ENCODE measurements at regions not wholly inside any gene's neighbourhood (a gene's known extent, or its start where the extent isn't known, plus 50 kb on each side); places are given as distances from the start of the nearest gene placed in this dataset.
"Not testable (repeated sequence)": the region's sequence is repeated elsewhere in the genome, so short reads cannot be mapped to it uniquely, and the experiment has no call there.

DNA sequence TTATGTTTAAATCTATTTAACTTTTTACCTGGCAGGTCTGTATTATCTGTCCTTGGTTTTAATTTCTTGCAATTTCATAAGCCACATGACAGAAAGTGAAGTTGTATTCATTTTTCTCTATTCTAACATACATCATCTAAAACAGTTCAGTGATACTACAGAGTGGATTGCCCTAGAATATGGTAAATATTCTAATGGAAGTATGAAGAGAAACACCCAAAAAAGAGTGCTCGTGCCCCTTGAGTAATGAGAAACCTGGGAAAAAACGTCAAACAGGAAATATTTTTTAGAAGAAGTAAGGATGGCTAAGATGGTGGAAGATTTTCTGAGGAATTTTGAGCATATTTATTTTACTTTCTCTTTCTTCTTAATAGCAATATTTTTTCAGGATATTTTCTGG, 261.1 kb upstream of the CBLB start:
- no peaks in the 10 kb centered on the region for H3K4me1 ChIP-seq (ENCODE audit: control insufficient read depth, insufficient read depth, low read length)
- no peaks in the 10 kb centered on the region for H3K36me3 ChIP-seq (ENCODE audit: control insufficient read depth, insufficient read depth, low read length)
- H3K9me3 ChIP-seq (ENCODE audit: control insufficient read depth, low read length), result no peaks in the 10 kb centered on the region
- H3K4me3 ChIP-seq (ENCODE audit: low read length), result no peak overlapping the region
- H3K9ac ChIP-seq (ENCODE audit: low read length), result no peak overlapping the region
- no peaks in the 10 kb centered on the region for H3K27me3 ChIP-seq (ENCODE audit: control insufficient read depth, insufficient read depth, low read length)

DNA sequence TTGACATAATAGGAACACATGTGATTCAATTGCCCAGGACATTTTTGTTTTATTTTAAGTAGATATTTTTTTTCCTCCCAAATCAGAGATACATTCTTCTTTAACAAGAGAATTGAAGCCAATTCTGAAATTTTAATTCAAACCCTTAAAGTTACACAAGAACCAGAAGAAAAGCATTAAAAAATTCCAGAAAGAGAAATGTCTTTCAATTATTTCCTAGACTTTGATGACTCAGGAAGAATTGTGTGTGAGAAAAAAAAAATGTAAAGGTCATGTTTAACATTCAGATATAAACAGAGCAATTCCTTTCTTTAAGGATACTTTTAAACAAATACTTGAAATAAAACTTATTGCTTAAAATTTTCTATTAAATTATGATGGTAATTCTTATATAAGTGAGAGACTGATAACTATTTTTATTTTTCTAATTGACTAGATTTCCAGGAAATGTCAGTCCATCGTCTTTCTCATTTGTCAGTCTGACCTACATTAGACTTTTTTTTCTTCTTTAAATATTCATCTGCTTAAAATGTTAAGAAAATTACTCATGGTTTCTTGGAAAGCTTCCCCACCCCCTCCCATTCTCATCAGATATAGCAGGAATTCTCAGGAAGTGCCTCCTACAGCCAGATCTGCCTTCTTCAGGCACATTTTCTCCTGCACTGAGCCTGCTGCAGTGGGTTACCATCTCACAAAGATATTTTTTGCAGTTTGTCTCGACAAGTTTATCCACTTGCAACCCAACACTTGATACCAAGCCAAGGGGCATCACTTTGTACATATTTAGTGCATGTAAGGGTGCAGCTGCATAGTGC, 261.8 kb upstream of the CBLB start:
- H3K4me1 ChIP-seq (ENCODE audit: control insufficient read depth, insufficient read depth, low read length), result no peaks in the 10 kb centered on the region
- no peaks in the 10 kb centered on the region for H3K36me3 ChIP-seq (ENCODE audit: control insufficient read depth, insufficient read depth, low read length)
- no peaks in the 10 kb centered on the region for H3K9me3 ChIP-seq (ENCODE audit: control insufficient read depth, low read length)
- no peak overlapping the region for H3K4me3 ChIP-seq (ENCODE audit: low read length)
- no peak overlapping the region for H3K9ac ChIP-seq (ENCODE audit: low read length)
- no peaks in the 10 kb centered on the region for H3K27me3 ChIP-seq (ENCODE audit: control insufficient read depth, insufficient read depth, low read length)

DNA sequence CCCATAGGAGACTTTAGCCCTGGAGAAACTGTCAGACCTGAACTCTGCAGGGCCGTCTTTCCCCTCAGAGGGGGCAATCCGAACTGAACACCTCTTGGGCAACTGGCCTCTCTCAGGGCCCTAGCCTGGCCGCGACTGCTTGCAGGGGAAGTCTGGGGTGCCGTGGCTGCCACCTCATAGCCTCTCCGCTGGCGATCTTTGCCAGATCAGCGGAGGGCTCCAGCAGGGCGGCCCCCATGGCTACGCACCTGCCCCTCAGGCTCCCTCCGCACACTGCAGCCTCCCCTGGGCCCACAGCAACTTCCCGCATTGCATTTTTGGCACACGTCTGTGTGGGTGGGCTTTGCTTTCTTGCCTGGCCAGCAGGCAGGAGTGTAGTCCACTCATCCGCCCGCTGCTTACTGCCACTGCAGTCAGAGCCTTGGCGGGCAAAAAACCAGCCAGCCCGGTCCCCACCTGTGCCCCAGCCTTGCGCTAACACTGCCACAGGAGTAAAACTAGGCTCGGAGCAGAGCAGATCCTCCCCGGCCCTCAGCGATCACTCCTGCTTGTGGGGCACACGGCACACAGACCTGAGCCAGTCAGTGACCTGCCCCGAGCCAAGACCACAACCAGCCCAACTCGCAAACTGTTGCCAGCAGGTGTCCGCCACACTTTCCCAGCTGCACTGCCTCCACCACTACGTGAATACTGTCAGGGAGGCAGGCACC, 266.8 kb upstream of the CBLB start:
- Histone ChIP-seq H3K4me3 (ENCODE audit: low read length) (no peak overlapping the region), H3K4me1 (ENCODE audit: control insufficient read depth, insufficient read depth, low read length) (no peaks in the 10 kb centered on the region), H3K36me3 (ENCODE audit: control insufficient read depth, insufficient read depth, low read length) (no peaks in the 10 kb centered on the region), H3K9ac (ENCODE audit: low read length) (no peak overlapping the region), H3K9me3 (ENCODE audit: control insufficient read depth, low read length) (no peaks in the 10 kb centered on the region), H3K27me3 (ENCODE audit: control insufficient read depth, insufficient read depth, low read length) (no peaks in the 10 kb centered on the region)

DNA sequence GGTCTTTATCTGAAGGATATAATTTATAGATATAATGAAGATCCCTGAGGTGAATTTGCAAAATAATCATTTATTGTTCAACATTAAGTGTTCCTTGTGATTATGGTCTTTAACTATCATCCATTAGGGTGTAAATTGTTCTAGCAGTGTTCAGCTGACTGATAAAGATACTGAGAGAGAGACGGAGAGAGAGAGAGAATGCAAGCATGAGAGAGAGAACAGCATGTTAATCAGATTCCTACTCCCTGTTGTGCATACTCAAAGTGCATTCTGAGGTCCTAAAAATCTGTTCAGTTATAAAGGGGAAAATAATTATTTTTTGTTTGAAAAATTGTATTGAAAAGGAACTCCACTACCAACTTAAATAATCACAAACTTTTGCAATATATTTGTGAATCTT, 271.0 kb upstream of the CBLB start:
- Histone ChIP-seq H3K9ac (ENCODE audit: low read length) (no peak overlapping the region), H3K36me3 (ENCODE audit: control insufficient read depth, insufficient read depth, low read length) (no peaks in the 10 kb centered on the region), H3K9me3 (ENCODE audit: control insufficient read depth, low read length) (no peaks in the 10 kb centered on the region), H3K4me1 (ENCODE audit: control insufficient read depth, insufficient read depth, low read length) (no peaks in the 10 kb centered on the region), H3K27me3 (ENCODE audit: control insufficient read depth, insufficient read depth, low read length) (no peaks in the 10 kb centered on the region), H3K4me3 (ENCODE audit: low read length) (no peak overlapping the region)

DNA sequence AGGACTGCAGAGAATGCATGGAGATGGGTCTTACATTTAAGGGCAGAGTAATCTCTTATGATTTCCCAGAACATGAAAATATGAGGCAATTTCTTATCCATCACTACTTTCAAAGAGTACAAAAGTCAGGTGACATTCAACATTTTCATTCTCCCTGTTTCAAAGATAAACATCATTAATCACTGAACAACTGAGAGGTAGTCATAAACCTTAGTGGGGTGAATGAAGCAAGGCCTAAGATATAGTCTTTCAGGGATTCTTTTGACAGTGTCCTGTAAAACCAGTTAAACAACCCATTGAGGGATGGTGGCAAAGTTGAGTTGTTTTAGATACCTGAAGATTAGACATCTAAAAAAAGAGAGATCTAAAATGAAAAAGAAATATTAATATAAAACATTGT, 271.6 kb upstream of the CBLB start:
- H3K4me3 ChIP-seq (ENCODE audit: low read length), result no peak overlapping the region
- no peaks in the 10 kb centered on the region for H3K27me3 ChIP-seq (ENCODE audit: control insufficient read depth, insufficient read depth, low read length)
- H3K9me3 ChIP-seq (ENCODE audit: control insufficient read depth, low read length), result no peaks in the 10 kb centered on the region
- H3K36me3 ChIP-seq (ENCODE audit: control insufficient read depth, insufficient read depth, low read length), result no peaks in the 10 kb centered on the region
- H3K9ac ChIP-seq (ENCODE audit: low read length), result no peak overlapping the region
- no peaks in the 10 kb centered on the region for H3K4me1 ChIP-seq (ENCODE audit: control insufficient read depth, insufficient read depth, low read length)

DNA sequence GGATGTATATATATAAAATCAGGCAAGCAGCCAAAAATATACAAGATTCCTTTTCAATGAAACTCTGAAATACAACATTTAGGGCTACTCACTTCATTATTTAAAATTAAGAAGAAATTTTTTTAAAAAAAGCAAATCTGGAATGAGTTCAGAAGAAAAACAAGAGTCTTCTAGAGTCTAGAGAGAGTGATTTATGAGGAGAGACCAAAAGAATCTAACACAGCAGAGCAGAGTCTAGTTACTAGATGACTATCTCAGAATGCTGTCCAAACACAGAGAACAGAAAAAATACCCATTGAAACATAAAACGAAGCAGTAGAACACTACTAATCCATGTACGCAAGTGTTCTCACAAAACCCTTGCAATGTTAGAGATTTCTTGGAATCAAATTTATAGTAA, 275.2 kb upstream of the CBLB start:
- Histone ChIP-seq H3K9ac (ENCODE audit: low read length) (no peak overlapping the region), H3K9me3 (ENCODE audit: control insufficient read depth, low read length) (no peaks in the 10 kb centered on the region), H3K4me1 (ENCODE audit: control insufficient read depth, insufficient read depth, low read length) (no peaks in the 10 kb centered on the region), H3K27me3 (ENCODE audit: control insufficient read depth, insufficient read depth, low read length) (no peaks in the 10 kb centered on the region), H3K4me3 (ENCODE audit: low read length) (no peak overlapping the region), H3K36me3 (ENCODE audit: control insufficient read depth, insufficient read depth, low read length) (no peaks in the 10 kb centered on the region)

DNA sequence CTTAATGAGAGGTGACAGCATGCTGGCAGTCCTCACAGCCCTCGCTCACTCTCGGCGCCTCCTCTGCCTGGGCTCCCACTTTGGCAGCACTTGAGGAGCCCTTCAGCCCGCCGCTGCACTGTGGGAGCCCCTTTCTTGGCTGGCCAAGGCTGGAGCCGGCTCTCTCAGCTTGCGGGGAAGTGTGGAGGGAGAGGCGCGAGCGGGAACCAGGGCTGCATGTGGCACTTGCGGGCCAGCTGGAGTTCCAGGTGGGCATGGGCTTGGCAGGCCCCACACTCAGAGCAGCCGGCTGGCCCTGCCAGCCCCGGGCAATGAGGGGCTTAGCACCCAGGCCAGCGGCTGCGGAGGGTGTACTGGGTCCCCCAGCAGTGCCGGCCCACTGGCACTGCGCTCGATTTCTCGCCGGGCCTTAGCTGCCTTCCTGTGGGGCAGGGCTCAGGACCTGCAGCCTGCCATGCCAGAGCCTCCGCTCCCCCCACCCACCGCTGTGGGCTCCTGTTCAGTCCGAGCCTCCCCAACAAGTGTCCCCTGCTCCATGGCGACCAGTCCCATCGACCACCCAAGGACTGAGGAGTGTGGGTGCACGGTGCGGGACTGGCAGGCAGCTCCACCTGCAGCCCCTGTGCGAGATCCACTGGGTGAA, 279.7 kb upstream of the CBLB start:
- not testable (repeated sequence) for H3K9me3 ChIP-seq (ENCODE audit: control insufficient read depth, low read length); H3K36me3 ChIP-seq (ENCODE audit: control insufficient read depth, insufficient read depth, low read length); H3K4me1 ChIP-seq (ENCODE audit: control insufficient read depth, insufficient read depth, low read length); H3K4me3 ChIP-seq (ENCODE audit: low read length); H3K27me3 ChIP-seq (ENCODE audit: control insufficient read depth, insufficient read depth, low read length); H3K9ac ChIP-seq (ENCODE audit: low read length)

DNA sequence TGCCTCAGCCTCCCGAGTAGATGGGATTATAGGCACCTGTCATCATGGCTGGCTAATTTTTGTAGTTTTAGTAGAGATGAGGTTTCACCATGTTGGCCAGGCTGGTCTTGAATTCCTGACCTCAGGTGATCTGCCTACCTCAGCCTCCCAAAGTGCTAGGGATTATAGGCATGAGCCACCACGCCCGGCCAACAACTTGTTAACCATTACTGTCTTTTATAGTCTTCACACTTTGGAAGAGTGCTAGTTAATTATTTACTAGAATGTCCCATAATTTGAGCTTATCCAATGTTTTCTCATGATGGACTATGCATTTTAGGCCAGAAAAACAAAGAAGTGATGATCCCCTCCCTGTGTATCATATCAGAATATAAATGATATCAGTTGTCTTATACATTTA, 288.6 kb upstream of the CBLB start:
- Histone ChIP-seq H3K36me3 (ENCODE audit: control insufficient read depth, insufficient read depth, low read length) (no peaks in the 10 kb centered on the region), H3K9me3 (ENCODE audit: control insufficient read depth, low read length) (no peaks in the 10 kb centered on the region), H3K4me1 (ENCODE audit: control insufficient read depth, insufficient read depth, low read length) (no peaks in the 10 kb centered on the region), H3K4me3 (ENCODE audit: low read length) (no peak overlapping the region), H3K27me3 (ENCODE audit: control insufficient read depth, insufficient read depth, low read length) (no peaks in the 10 kb centered on the region), H3K9ac (ENCODE audit: low read length) (no peak overlapping the region)

DNA sequence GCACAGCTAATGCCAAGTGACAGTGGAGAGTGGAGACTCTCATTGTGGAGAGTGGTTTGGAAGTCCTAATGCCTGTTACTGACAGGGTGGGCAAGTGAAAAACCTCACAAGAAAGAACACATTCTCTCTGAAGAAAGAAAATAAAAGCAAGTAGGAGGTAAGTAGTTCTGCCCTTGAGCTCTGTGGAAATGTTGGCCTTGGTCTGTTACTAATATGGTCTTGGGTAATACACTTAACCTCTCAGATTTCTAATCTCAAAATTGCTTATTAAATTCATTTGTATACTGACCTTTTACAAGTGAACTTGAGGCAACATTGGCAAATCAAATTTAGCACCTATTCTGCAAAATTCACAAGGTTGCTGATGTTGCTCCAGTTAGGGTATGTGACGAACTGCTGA, 291.6 kb upstream of the CBLB start:
- no peaks in the 10 kb centered on the region for H3K4me1 ChIP-seq (ENCODE audit: control insufficient read depth, insufficient read depth, low read length)
- no peaks in the 10 kb centered on the region for H3K36me3 ChIP-seq (ENCODE audit: control insufficient read depth, insufficient read depth, low read length)
- H3K27me3 ChIP-seq (ENCODE audit: control insufficient read depth, insufficient read depth, low read length), result no peaks in the 10 kb centered on the region
- H3K4me3 ChIP-seq (ENCODE audit: low read length), result no peak overlapping the region
- no peaks in the 10 kb centered on the region for H3K9me3 ChIP-seq (ENCODE audit: control insufficient read depth, low read length)
- H3K9ac ChIP-seq (ENCODE audit: low read length), result no peak overlapping the region

DNA sequence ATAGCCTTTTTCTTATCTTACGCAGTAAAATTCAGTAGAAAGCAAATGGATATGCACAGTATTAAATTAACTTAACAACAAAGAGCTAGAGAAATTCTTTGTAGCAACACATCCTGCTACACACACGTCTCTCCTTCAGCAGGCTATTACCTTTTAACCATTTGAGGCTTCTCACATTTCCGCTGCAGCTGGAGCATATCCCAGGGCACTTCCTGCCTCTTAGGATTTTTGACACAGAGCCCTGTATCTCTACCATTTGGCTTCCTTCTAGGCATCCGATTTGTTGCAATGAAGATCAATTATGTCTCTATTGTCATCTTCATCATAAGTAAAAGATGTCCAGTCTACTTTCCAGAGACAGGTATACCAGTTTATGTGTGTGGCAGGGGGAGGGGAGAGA, 292.4 kb upstream of the CBLB start:
- H3K4me3 ChIP-seq (ENCODE audit: low read length), result no peak overlapping the region
- H3K4me1 ChIP-seq (ENCODE audit: control insufficient read depth, insufficient read depth, low read length), result no peaks in the 10 kb centered on the region
- H3K9me3 ChIP-seq (ENCODE audit: control insufficient read depth, low read length), result no peaks in the 10 kb centered on the region
- H3K9ac ChIP-seq (ENCODE audit: low read length), result no peak overlapping the region
- no peaks in the 10 kb centered on the region for H3K36me3 ChIP-seq (ENCODE audit: control insufficient read depth, insufficient read depth, low read length)
- H3K27me3 ChIP-seq (ENCODE audit: control insufficient read depth, insufficient read depth, low read length), result no peaks in the 10 kb centered on the region

DNA sequence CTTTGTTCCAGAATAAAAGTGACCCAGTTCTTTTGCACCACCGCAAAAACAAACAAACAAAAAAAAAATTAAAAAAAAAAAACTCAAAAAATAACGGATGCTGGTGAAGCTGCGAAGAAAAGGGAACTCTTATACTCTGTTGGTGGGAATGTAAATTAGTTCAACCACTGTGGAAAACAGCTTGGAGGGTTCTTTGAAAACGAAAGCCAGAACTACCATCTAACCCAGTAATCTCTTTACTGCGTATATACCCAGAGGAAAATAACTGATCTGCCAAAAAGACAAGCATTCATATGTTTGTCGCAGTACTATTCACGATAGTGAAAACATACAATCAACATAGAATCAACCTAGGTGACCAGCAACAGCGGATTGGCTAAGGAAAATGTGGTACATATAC, 298.9 kb upstream of the CBLB start:
- Histone ChIP-seq H3K36me3 (ENCODE audit: control insufficient read depth, insufficient read depth, low read length) (no peaks in the 10 kb centered on the region), H3K4me3 (ENCODE audit: low read length) (no peak overlapping the region), H3K9me3 (ENCODE audit: control insufficient read depth, low read length) (no peaks in the 10 kb centered on the region), H3K27me3 (ENCODE audit: control insufficient read depth, insufficient read depth, low read length) (no peaks in the 10 kb centered on the region), H3K4me1 (ENCODE audit: control insufficient read depth, insufficient read depth, low read length) (no peaks in the 10 kb centered on the region), H3K9ac (ENCODE audit: low read length) (no peak overlapping the region)

DNA sequence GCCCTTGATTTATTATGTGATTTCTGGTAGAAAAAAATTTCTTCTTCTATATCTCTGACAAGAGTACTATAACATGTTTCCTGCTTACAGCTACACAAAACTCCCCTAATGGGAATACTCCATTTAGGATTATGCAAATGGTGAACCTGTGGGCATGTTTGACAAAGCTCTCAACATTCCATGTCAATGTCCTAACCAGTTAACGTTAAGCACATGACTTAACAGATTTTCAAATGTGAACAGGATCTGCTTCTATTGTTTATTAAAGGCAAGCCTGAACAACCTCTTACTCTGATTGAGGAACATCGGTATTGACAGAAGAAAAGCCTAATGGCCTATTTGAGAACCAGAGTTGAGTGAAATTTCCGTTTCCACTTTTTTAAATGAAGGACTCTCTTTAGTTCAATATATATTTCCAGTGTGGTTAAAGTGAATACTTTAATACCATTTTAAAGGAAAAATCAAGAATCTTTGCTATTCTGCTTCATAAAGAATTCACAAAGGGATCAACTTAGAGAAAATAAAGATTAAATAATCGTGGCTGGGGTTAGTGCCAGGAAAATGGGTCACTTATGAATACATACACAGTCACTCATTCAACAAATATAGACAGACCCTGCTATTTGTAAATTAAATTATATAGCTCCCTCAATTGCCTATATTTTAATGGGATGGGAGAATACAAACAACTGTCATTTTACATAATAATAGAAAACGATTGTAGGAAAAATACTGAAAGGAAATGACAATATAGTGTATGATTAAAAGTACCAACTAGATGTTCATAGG, 300.3 kb upstream of the CBLB start:
- H3K9me3 ChIP-seq (ENCODE audit: control insufficient read depth, low read length), result no peaks in the 10 kb centered on the region
- no peak overlapping the region for H3K9ac ChIP-seq (ENCODE audit: low read length)
- no peaks in the 10 kb centered on the region for H3K36me3 ChIP-seq (ENCODE audit: control insufficient read depth, insufficient read depth, low read length)
- H3K4me3 ChIP-seq (ENCODE audit: low read length), result no peak overlapping the region
- no peaks in the 10 kb centered on the region for H3K4me1 ChIP-seq (ENCODE audit: control insufficient read depth, insufficient read depth, low read length)
- no peaks in the 10 kb centered on the region for H3K27me3 ChIP-seq (ENCODE audit: control insufficient read depth, insufficient read depth, low read length)

All from mucosa of stomach (tissue), 1 donor.